PFSK-1 (cell line): ENCODE measurements at regions not wholly inside any gene's neighbourhood (a gene's known extent, or its start where the extent isn't known, plus 50 kb on each side); places are given as distances from the start of the nearest gene placed in this dataset.

Source experiments
- POLR2AphosphoS5 ChIP-seq: IDR thresholded peaks from 2 replicates; pipeline ENCODE4 v1.6.1; 2012; ENCODE audit warnings: low read depth, mild to moderate bottlenecking, control low read depth, low read length, moderate library complexity
- TAF1 ChIP-seq: IDR thresholded peaks from 2 replicates; pipeline ENCODE4 v1.6.1; 2012; ENCODE audit warnings: low read length, control low read depth, borderline replicate concordance; ENCODE audit not compliant: insufficient read depth
- TF ChIP-seq, protein P1 (sequence below), 2 experiments: IDR thresholded peaks; 2 replicates each; pipeline versions ENCODE4 v1.6.1 to v1.8.0; 2011 to 2012; ENCODE audit warnings: low read depth in 2 of 2, low read length in 2 of 2, control low read depth in 1 of 2, inconsistent platforms in 1 of 2, mild to moderate bottlenecking in 1 of 2, moderate library complexity in 1 of 2; ENCODE audit not compliant: insufficient read depth in 1 of 2

GRCh38 chr4:180827232-180828009 is 1415.8 kb upstream of the TENM3 start:
- TF ChIP-seq, protein P1, sequence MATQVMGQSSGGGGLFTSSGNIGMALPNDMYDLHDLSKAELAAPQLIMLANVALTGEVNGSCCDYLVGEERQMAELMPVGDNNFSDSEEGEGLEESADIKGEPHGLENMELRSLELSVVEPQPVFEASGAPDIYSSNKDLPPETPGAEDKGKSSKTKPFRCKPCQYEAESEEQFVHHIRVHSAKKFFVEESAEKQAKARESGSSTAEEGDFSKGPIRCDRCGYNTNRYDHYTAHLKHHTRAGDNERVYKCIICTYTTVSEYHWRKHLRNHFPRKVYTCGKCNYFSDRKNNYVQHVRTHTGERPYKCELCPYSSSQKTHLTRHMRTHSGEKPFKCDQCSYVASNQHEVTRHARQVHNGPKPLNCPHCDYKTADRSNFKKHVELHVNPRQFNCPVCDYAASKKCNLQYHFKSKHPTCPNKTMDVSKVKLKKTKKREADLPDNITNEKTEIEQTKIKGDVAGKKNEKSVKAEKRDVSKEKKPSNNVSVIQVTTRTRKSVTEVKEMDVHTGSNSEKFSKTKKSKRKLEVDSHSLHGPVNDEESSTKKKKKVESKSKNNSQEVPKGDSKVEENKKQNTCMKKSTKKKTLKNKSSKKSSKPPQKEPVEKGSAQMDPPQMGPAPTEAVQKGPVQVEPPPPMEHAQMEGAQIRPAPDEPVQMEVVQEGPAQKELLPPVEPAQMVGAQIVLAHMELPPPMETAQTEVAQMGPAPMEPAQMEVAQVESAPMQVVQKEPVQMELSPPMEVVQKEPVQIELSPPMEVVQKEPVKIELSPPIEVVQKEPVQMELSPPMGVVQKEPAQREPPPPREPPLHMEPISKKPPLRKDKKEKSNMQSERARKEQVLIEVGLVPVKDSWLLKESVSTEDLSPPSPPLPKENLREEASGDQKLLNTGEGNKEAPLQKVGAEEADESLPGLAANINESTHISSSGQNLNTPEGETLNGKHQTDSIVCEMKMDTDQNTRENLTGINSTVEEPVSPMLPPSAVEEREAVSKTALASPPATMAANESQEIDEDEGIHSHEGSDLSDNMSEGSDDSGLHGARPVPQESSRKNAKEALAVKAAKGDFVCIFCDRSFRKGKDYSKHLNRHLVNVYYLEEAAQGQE (IDR thresholded peaks at IDR 0.05; ENCODE audit: insufficient read depth in 1 of 2, low read depth in 2 of 2, low read length in 2 of 2) = no peak
- TF ChIP-seq POLR2AphosphoS5 = no peak
- no peak for TF ChIP-seq TAF1
